Testis (tissue), 2 donors: ENCODE measurements at regions not wholly inside any gene's neighbourhood (a gene's known extent, or its start where the extent isn't known, plus 50 kb on each side); places are given as distances from the start of the nearest gene placed in this dataset.

Experiments used
- DNase-seq: peaks from one replicate; pipeline ENCODE4 v3.0.0-alpha.2; 2019
- H3K27ac ChIP-seq, 2 donors: fragments of 200-600 bp; sonication (generic); one replicate each; pipeline ENCODE4 v1.5.1; 2019
- H3K27me3 ChIP-seq: fragments of 200-600 bp; sonication (generic); one replicate; pipeline ENCODE4 v1.5.1; 2019
- H3K36me3 ChIP-seq: fragments of 200-600 bp; sonication (generic); one replicate; pipeline ENCODE4 v1.5.1; 2017; ENCODE audit warnings: low read depth; ENCODE audit errors: missing control alignments
- H3K4me1 ChIP-seq: fragments of 200-600 bp; sonication (generic); one replicate; pipeline ENCODE4 v1.5.1; 2019
- H3K4me3 ChIP-seq, 2 donors: fragments of 200-600 bp; sonication (generic); one replicate each; pipeline ENCODE4 v1.5.1; 2017 to 2019
- H3K9me3 ChIP-seq: fragments of 200-600 bp; sonication (generic); one replicate; pipeline ENCODE4 v1.5.1; 2017
- CTCF ChIP-seq, 3 experiments: fragments of 450-650 bp in 2 of 3; fragments of 200-600 bp in 1 of 3; sonication (generic) in 1 of 3; IDR thresholded peaks; one replicate each; pipeline ENCODE4 v1.5.1; 2016 to 2019; ENCODE audit warnings: antibody characterized with exemption in 3 of 3, mild to moderate bottlenecking in 2 of 3, moderate library complexity in 1 of 3
- POLR2A ChIP-seq: fragments of 450-650 bp; IDR thresholded peaks from one replicate; pipeline ENCODE4 v1.6.1; 2017; ENCODE audit warnings: antibody characterized with exemption, mild to moderate bottlenecking, moderate library complexity
- WGBS, 2 donors: methylation state at CpG; one replicate each; pipeline ENCODE4 v1.1.5; 2018; 5-methylcytosine and 5-hydroxymethylcytosine counted together
- intact Hi-C: fragments of 100-400 bp; cut with DNase I; formaldehyde crosslinking; loops from one replicate; pipeline ENCODE4 v1.15.1; 2023; ENCODE audit warnings: low total_unique reads

- Histone ChIP-seq H3K4me3 (no peak overlapping the region), H3K4me1 (no peaks in the 10 kb centered on the region), H3K27me3 (no peaks in the 10 kb centered on the region), H3K36me3 (no peaks in the 10 kb centered on the region), H3K9me3 (no peaks in the 10 kb centered on the region), H3K27ac (no peak overlapping the region)
- DNase-seq: no peak
- intact Hi-C loops: no loop called here
- 80 to 87% methylated on average over 3 of the region's 3 CpGs for WGBS, 2 donors
- TF ChIP-seq POLR2A (no peak), CTCF (IDR thresholded peaks at IDR 0.05) (no peak)
These were observed 697.1 kb downstream of the BCL11A start for GRCh38 chr2:59856391-59856790.

- Histone ChIP-seq H3K4me1 (no peaks in the 10 kb centered on the region), H3K27me3 (no peaks in the 10 kb centered on the region), H3K4me3 (no peak overlapping the region), H3K27ac (no peak overlapping the region), H3K9me3 (no peaks in the 10 kb centered on the region), H3K36me3 (no peaks in the 10 kb centered on the region)
- WGBS, 2 donors: 72 to 74% methylated on average over 4 of the region's 4 CpGs
- DNase-seq: no peak
- intact Hi-C loops: no loop called here
- TF ChIP-seq CTCF (IDR thresholded peaks at IDR 0.05) (no peak), POLR2A (no peak)
These were observed 700.4 kb downstream of the BCL11A start for GRCh38 chr2:59853032-59853431.

- TF ChIP-seq POLR2A: no peak
- no peak for TF ChIP-seq CTCF (IDR thresholded peaks at IDR 0.05)
- no peak overlapping the region for H3K4me3 ChIP-seq
- H3K36me3 ChIP-seq: no peaks in the 10 kb centered on the region
- no peaks in the 10 kb centered on the region for H3K4me1 ChIP-seq
- no peak for DNase-seq
- no peaks in the 10 kb centered on the region for H3K9me3 ChIP-seq
- intact Hi-C loops: no loop called here
- no peaks in the 10 kb centered on the region for H3K27me3 ChIP-seq
- H3K27ac ChIP-seq: no peak overlapping the region
These were observed 701.5 kb downstream of the BCL11A start for GRCh38 chr2:59851836-59852475.

- intact Hi-C loops: no loop called here
- no peaks in the 10 kb centered on the region for H3K9me3 ChIP-seq
These were observed 702.9 kb downstream of the BCL11A start for GRCh38 chr2:59850554-59850953.

More at GRCh38 chr2:59850554-59850953, 702.9 kb downstream of the BCL11A start:
- 68 to 73% methylated on average over 6 of the region's 6 CpGs for WGBS, 2 donors
- TF ChIP-seq CTCF (IDR thresholded peaks at IDR 0.05) (no peak), POLR2A (no peak)
- no peaks in the 10 kb centered on the region for H3K4me1 ChIP-seq
- no peaks in the 10 kb centered on the region for H3K27me3 ChIP-seq
- DNase-seq: no peak
- H3K4me3 ChIP-seq: no peak overlapping the region
- H3K36me3 ChIP-seq: no peaks in the 10 kb centered on the region
- H3K27ac ChIP-seq: no peak overlapping the region
